ENCODE measurements at regions not wholly inside any gene's neighbourhood (a gene's known extent, or its start where the extent isn't known, plus 50 kb on each side); places are given as distances from the start of the nearest gene placed in this dataset.

DNA sequence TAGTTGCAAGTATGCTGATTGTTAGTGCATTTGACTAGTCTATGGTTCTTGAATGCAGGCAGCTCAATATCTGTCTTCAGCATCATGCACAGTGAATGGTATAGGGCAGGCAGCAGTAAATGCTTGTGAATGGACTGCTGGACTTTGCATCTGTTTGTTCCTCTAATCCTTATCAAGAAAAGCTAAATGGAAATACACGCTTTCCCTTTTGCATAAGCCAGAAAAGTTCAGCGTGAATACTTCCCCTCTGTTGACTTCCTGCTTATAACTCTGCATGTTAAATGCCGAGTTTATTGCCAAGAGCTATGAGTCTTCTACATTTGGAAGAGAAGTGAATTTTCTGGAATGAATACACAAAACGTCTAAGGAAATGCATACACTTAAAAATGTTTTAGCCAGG lies 127.9 kb upstream of the CPHXL start:
- intact Hi-C loops (cut with micrococcal nuclease; ENCODE audit: unreplicated experiment), result no loop called here
- no peaks in the 10 kb centered on the region for H3K9me3 Mint-ChIP-seq (ENCODE audit: low read depth, unreplicated experiment)
- no peaks in the 10 kb centered on the region for H3K4me1 Mint-ChIP-seq (ENCODE audit: low read depth, unreplicated experiment)
- CTCF ChIA-PET, result no interaction called here
- no peaks in the 10 kb centered on the region for H3K27me3 Mint-ChIP-seq (ENCODE audit: unreplicated experiment)
- BruUV-seq (replicated peaks), result no TSS peak
- no peaks in the 10 kb centered on the region for H3K36me3 Mint-ChIP-seq (ENCODE audit: insufficient read depth, unreplicated experiment)
- no peak overlapping the region for H3K27ac Mint-ChIP-seq (ENCODE audit: unreplicated experiment)
- H3K4me3 Mint-ChIP-seq (ENCODE audit: low read depth, unreplicated experiment), result no peak overlapping the region
- DNase-seq, result no peak
- no peak for TF ChIP-seq CTCF (IDR thresholded peaks at IDR 0.05; ENCODE audit: unreplicated experiment)

DNA sequence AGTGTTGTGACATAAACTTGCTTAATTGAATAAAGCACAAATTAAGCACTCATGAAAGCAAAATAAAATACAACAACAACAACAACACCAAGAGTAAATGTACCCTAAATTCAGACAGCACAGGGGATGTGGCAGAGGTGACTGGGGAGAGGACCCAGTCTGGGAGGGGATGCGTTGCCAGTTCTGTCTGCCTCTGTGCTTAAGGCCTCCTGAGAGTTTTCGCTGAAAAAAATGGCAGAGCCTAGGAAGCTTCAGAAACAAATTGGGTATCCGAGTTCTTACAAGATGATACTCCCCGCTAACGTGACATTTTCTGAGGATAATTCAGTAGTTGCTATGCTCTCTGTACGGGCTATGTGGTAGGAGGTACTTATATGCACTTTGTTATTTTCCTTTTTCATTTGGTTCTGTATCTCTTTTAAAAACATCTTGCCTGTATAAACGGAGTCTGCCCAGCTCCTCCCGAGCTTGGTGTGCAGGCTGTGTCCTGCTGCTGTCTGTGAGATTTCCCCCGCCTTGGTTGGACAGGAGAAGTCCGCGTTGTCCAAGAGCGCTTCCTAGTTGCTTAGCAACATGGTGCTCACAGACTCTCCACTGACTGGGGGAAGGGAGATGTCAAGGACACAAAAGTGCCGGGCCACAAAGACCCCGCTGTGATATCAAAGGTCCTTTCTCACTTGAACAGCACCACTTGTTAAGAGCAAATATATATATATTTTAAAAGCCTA lies 134.2 kb upstream of the CPHXL start:
- H3K27ac Mint-ChIP-seq (ENCODE audit: unreplicated experiment), result no peak overlapping the region
- BruUV-seq (replicated peaks), result no TSS peak
- no peaks in the 10 kb centered on the region for H3K4me1 Mint-ChIP-seq (ENCODE audit: low read depth, unreplicated experiment)
- no peaks in the 10 kb centered on the region for H3K36me3 Mint-ChIP-seq (ENCODE audit: insufficient read depth, unreplicated experiment)
- CTCF ChIA-PET, result interaction anchor here (0.8 kb wide), 1 partner anchor 14 kb away, joined by 3 read pairs; no protein-coding TSS in a partner anchor
- intact Hi-C loops (cut with micrococcal nuclease; ENCODE audit: unreplicated experiment), result no loop called here
- no peak overlapping the region for H3K4me3 Mint-ChIP-seq (ENCODE audit: low read depth, unreplicated experiment)
- no peak for DNase-seq
- no peaks in the 10 kb centered on the region for H3K9me3 Mint-ChIP-seq (ENCODE audit: low read depth, unreplicated experiment)
- no peak for TF ChIP-seq CTCF (IDR thresholded peaks at IDR 0.05; ENCODE audit: unreplicated experiment)
- peaks cover 15% of the 10 kb centered on the region for H3K27me3 Mint-ChIP-seq (ENCODE audit: unreplicated experiment)

GRCh38 chr16:75861311-75862097 lies 135.2 kb upstream of the CPHXL start:
- Mint-ChIP-seq H3K27me3 (ENCODE audit: unreplicated experiment) (peaks cover 15% of the 10 kb centered on the region), H3K9me3 (ENCODE audit: low read depth, unreplicated experiment) (no peaks in the 10 kb centered on the region), H3K4me3 (ENCODE audit: low read depth, unreplicated experiment) (no peak overlapping the region), H3K4me1 (ENCODE audit: low read depth, unreplicated experiment) (no peaks in the 10 kb centered on the region), H3K36me3 (ENCODE audit: insufficient read depth, unreplicated experiment) (no peaks in the 10 kb centered on the region), H3K27ac (ENCODE audit: unreplicated experiment) (no peak overlapping the region)
- BruUV-seq (replicated peaks), result no TSS peak
- no peak for TF ChIP-seq CTCF (IDR thresholded peaks at IDR 0.05; ENCODE audit: unreplicated experiment)
- CTCF ChIA-PET, result interaction anchor here (0.5 kb wide), 1 partner anchor 42 kb away, joined by 8 read pairs; no protein-coding TSS in a partner anchor
- intact Hi-C loops (cut with micrococcal nuclease; ENCODE audit: unreplicated experiment), result no loop called here
- DNase-seq, result no peak

GRCh38 chr16:75862098-75862386 lies 135.8 kb upstream of the CPHXL start:
- no peak for TF ChIP-seq CTCF (IDR thresholded peaks at IDR 0.05; ENCODE audit: unreplicated experiment)
- Mint-ChIP-seq H3K27ac (ENCODE audit: unreplicated experiment) (no peak overlapping the region), H3K36me3 (ENCODE audit: insufficient read depth, unreplicated experiment) (no peaks in the 10 kb centered on the region), H3K9me3 (ENCODE audit: low read depth, unreplicated experiment) (no peaks in the 10 kb centered on the region), H3K4me3 (ENCODE audit: low read depth, unreplicated experiment) (no peak overlapping the region), H3K4me1 (ENCODE audit: low read depth, unreplicated experiment) (no peaks in the 10 kb centered on the region), H3K27me3 (ENCODE audit: unreplicated experiment) (peaks cover 15% of the 10 kb centered on the region)
- DNase-seq, result no peak
- CTCF ChIA-PET, result no interaction called here
- intact Hi-C loops (cut with micrococcal nuclease; ENCODE audit: unreplicated experiment), result no loop called here
- BruUV-seq (replicated peaks), result no TSS peak

Measured in Calu3 (cell line).